Heart left ventricle (tissue), 13 donors: ENCODE measurements at regions not wholly inside any gene's neighbourhood (a gene's known extent, or its start where the extent isn't known, plus 50 kb on each side); places are given as distances from the start of the nearest gene placed in this dataset.

Source experiments
- POLR2A ChIP-seq, 2 donors: fragments of 450-650 bp; IDR thresholded peaks; one replicate each; pipeline ENCODE4 v1.6.1; 2017; ENCODE audit warnings: antibody characterized with exemption in 2 of 2, mild to moderate bottlenecking in 2 of 2, moderate library complexity in 2 of 2
- TF ChIP-seq, protein P1 (sequence below), 12 donors: fragments of 200-600 bp; sonication (generic) in 4 of 12; IDR thresholded peaks; one replicate each; pipeline versions ENCODE4 v1.5.0 to v1.8.0; 2018 to 2022; ENCODE audit warnings: antibody characterized with exemption in 12 of 12, mild to moderate bottlenecking in 5 of 12
- donor health status: ischemic (EF 13 %, LVEDD 7.1; RV severe dilation, severe dysfunction).
- donor health status: DM: no; HTN: yes; CAD: no.
- donor health status: DM: no; HTN: no; CAD: no.
- donor health status: ischemic (EF 25% LVEDD 6.9; RV normal size, moderate dysfunction).
- donor health status: ischemic (EF 25% LVEDD 5.7; RV mildly dilated, moderate dysfunction).
- donor health status: ischemic (EF 35%, LVEDD 5.7; RV mildly dilated, moderate dysfunction).
- donor health status: nonischemic (EF 11% LVEDD 7.7; RV severe dilation, severe dysfunction).
- donor health status: DM: yes; HTN: yes; CAD: no.
- donor health status: PGD.
- donor health status: ischemic (EF 29% LVEDD 5.4; RV normal size, mild dysfunction).
- donor health status: nonischemic (EF 23%, LVEDD 6.1; RV moderate dilation, normal function).

- TF ChIP-seq, protein P1, sequence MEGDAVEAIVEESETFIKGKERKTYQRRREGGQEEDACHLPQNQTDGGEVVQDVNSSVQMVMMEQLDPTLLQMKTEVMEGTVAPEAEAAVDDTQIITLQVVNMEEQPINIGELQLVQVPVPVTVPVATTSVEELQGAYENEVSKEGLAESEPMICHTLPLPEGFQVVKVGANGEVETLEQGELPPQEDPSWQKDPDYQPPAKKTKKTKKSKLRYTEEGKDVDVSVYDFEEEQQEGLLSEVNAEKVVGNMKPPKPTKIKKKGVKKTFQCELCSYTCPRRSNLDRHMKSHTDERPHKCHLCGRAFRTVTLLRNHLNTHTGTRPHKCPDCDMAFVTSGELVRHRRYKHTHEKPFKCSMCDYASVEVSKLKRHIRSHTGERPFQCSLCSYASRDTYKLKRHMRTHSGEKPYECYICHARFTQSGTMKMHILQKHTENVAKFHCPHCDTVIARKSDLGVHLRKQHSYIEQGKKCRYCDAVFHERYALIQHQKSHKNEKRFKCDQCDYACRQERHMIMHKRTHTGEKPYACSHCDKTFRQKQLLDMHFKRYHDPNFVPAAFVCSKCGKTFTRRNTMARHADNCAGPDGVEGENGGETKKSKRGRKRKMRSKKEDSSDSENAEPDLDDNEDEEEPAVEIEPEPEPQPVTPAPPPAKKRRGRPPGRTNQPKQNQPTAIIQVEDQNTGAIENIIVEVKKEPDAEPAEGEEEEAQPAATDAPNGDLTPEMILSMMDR (IDR thresholded peaks at IDR 0.05): no peak
- no peak for TF ChIP-seq POLR2A (IDR thresholded peaks at IDR 0.05)
These were observed 107.6 kb upstream of the PACRGL start for GRCh38 chr4:20592663-20593062.
